ENCODE measurements at regions not wholly inside any gene's neighbourhood (a gene's known extent, or its start where the extent isn't known, plus 50 kb on each side); places are given as distances from the start of the nearest gene placed in this dataset.

- Mint-ChIP-seq H3K9me3 (ENCODE audit: unreplicated experiment) (peaks cover 5% of the 10 kb centered on the region), H3K36me3 (ENCODE audit: low read depth, unreplicated experiment) (no peaks in the 10 kb centered on the region), H3K27ac (ENCODE audit: unreplicated experiment) (no peak overlapping the region), H3K27me3 (ENCODE audit: low read depth, unreplicated experiment) (no peaks in the 10 kb centered on the region), H3K4me1 (ENCODE audit: low read depth, unreplicated experiment) (no peaks in the 10 kb centered on the region), H3K4me3 (ENCODE audit: unreplicated experiment) (no peak overlapping the region)
- H3K4me1 ChIP-seq (ENCODE audit: insufficient read depth, low read length): no peaks in the 10 kb centered on the region
- H3K36me3 ChIP-seq (ENCODE audit: insufficient read depth, low read length): no peaks in the 10 kb centered on the region
- TF ChIP-seq EZH2 (IDR thresholded peaks at IDR 0.05; ENCODE audit: insufficient read depth, low read length): no peak
- TF ChIP-seq, protein P1, sequence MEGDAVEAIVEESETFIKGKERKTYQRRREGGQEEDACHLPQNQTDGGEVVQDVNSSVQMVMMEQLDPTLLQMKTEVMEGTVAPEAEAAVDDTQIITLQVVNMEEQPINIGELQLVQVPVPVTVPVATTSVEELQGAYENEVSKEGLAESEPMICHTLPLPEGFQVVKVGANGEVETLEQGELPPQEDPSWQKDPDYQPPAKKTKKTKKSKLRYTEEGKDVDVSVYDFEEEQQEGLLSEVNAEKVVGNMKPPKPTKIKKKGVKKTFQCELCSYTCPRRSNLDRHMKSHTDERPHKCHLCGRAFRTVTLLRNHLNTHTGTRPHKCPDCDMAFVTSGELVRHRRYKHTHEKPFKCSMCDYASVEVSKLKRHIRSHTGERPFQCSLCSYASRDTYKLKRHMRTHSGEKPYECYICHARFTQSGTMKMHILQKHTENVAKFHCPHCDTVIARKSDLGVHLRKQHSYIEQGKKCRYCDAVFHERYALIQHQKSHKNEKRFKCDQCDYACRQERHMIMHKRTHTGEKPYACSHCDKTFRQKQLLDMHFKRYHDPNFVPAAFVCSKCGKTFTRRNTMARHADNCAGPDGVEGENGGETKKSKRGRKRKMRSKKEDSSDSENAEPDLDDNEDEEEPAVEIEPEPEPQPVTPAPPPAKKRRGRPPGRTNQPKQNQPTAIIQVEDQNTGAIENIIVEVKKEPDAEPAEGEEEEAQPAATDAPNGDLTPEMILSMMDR (IDR thresholded peaks at IDR 0.05; ENCODE audit: insufficient read depth, low read depth, low read length): no peak
- no peak overlapping the region for H3K4me2 ChIP-seq (ENCODE audit: low read length)
- H4K20me1 ChIP-seq (ENCODE audit: insufficient read depth, low read length): no peaks in the 10 kb centered on the region
- no peak for FAIRE-seq
- no peak for DNase-seq (ENCODE audit: low read depth)
- H3K9ac ChIP-seq (ENCODE audit: low read length): no peak overlapping the region
- H3K79me2 ChIP-seq (ENCODE audit: insufficient read depth, low read length): no peaks in the 10 kb centered on the region
- H3K27me3 ChIP-seq (ENCODE audit: insufficient read depth, low read length): no peaks in the 10 kb centered on the region
- H2AFZ ChIP-seq (ENCODE audit: low read depth, low read length): no peak overlapping the region
- H3K9me3 ChIP-seq (ENCODE audit: insufficient read depth, low read depth, low read length): no peaks in the 10 kb centered on the region
- H3K27ac ChIP-seq (ENCODE audit: low read depth, low read length): no peak overlapping the region
- H3K4me3 ChIP-seq (ENCODE audit: insufficient read depth, low read depth, low read length): no peak overlapping the region
Measured at GRCh38 chr3:147269907-147270306, 136.4 kb downstream of the ZIC4 start.

- FAIRE-seq (no peak), DNase-seq (ENCODE audit: low read depth) (peak; percentile 12)
- no peaks in the 10 kb centered on the region for H3K4me1 Mint-ChIP-seq (ENCODE audit: low read depth, unreplicated experiment)
- H3K27ac Mint-ChIP-seq (ENCODE audit: unreplicated experiment): no peak overlapping the region
- Histone ChIP-seq H3K4me3 (ENCODE audit: insufficient read depth, low read depth, low read length) (no peak overlapping the region), H3K9me3 (ENCODE audit: insufficient read depth, low read depth, low read length) (no peaks in the 10 kb centered on the region), H4K20me1 (ENCODE audit: insufficient read depth, low read length) (no peaks in the 10 kb centered on the region), H2AFZ (ENCODE audit: low read depth, low read length) (no peak overlapping the region), H3K9ac (ENCODE audit: low read length) (no peak overlapping the region), H3K36me3 (ENCODE audit: insufficient read depth, low read length) (no peaks in the 10 kb centered on the region), H3K27ac (ENCODE audit: low read depth, low read length) (no peak overlapping the region), H3K4me1 (ENCODE audit: insufficient read depth, low read length) (no peaks in the 10 kb centered on the region), H3K4me2 (ENCODE audit: low read length) (no peak overlapping the region), H3K79me2 (ENCODE audit: insufficient read depth, low read length) (no peaks in the 10 kb centered on the region), H3K27me3 (ENCODE audit: insufficient read depth, low read length) (no peaks in the 10 kb centered on the region)
- H3K36me3 Mint-ChIP-seq (ENCODE audit: low read depth, unreplicated experiment): no peaks in the 10 kb centered on the region
- H3K4me3 Mint-ChIP-seq (ENCODE audit: unreplicated experiment): no peak overlapping the region
- TF ChIP-seq EZH2 (IDR thresholded peaks at IDR 0.05; ENCODE audit: insufficient read depth, low read length): no peak
- TF ChIP-seq, protein P1 (IDR thresholded peaks at IDR 0.05; ENCODE audit: insufficient read depth, low read depth, low read length): no peak
- no peaks in the 10 kb centered on the region for H3K27me3 Mint-ChIP-seq (ENCODE audit: low read depth, unreplicated experiment)
- H3K9me3 Mint-ChIP-seq (ENCODE audit: unreplicated experiment): peaks cover 3% of the 10 kb centered on the region
Measured at GRCh38 chr3:147267434-147267833, 138.9 kb downstream of the ZIC4 start.

- Histone ChIP-seq H3K9ac (ENCODE audit: low read length) (no peak overlapping the region), H3K27me3 (ENCODE audit: insufficient read depth, low read length) (no peaks in the 10 kb centered on the region), H3K4me2 (ENCODE audit: low read length) (no peak overlapping the region), H2AFZ (ENCODE audit: low read depth, low read length) (no peak overlapping the region), H3K9me3 (ENCODE audit: insufficient read depth, low read depth, low read length) (no peaks in the 10 kb centered on the region), H3K4me3 (ENCODE audit: insufficient read depth, low read depth, low read length) (no peak overlapping the region), H3K4me1 (ENCODE audit: insufficient read depth, low read length) (no peaks in the 10 kb centered on the region), H3K36me3 (ENCODE audit: insufficient read depth, low read length) (no peaks in the 10 kb centered on the region), H3K79me2 (ENCODE audit: insufficient read depth, low read length) (no peaks in the 10 kb centered on the region), H3K27ac (ENCODE audit: low read depth, low read length) (no peak overlapping the region), H4K20me1 (ENCODE audit: insufficient read depth, low read length) (no peaks in the 10 kb centered on the region)
- no peaks in the 10 kb centered on the region for H3K9me3 Mint-ChIP-seq (ENCODE audit: unreplicated experiment)
- no peak overlapping the region for H3K27ac Mint-ChIP-seq (ENCODE audit: unreplicated experiment)
- DNase-seq (ENCODE audit: low read depth) (no peak), FAIRE-seq (peak; percentile 26)
- H3K4me1 Mint-ChIP-seq (ENCODE audit: low read depth, unreplicated experiment): no peaks in the 10 kb centered on the region
- no peaks in the 10 kb centered on the region for H3K36me3 Mint-ChIP-seq (ENCODE audit: low read depth, unreplicated experiment)
- H3K4me3 Mint-ChIP-seq (ENCODE audit: unreplicated experiment): no peak overlapping the region
- no peaks in the 10 kb centered on the region for H3K27me3 Mint-ChIP-seq (ENCODE audit: low read depth, unreplicated experiment)
- TF ChIP-seq EZH2 (IDR thresholded peaks at IDR 0.05; ENCODE audit: insufficient read depth, low read length): no peak
- TF ChIP-seq, protein P1 (IDR thresholded peaks at IDR 0.05; ENCODE audit: insufficient read depth, low read depth, low read length): no peak
Measured at GRCh38 chr3:147257944-147258343, 148.4 kb downstream of the ZIC4 start.
